ENCODE measurements at regions not wholly inside any gene's neighbourhood (a gene's known extent, or its start where the extent isn't known, plus 50 kb on each side); places are given as distances from the start of the nearest gene placed in this dataset.
"Not testable (repeated sequence)": the region's sequence is repeated elsewhere in the genome, so short reads cannot be mapped to it uniquely, and the experiment has no call there.

DNA sequence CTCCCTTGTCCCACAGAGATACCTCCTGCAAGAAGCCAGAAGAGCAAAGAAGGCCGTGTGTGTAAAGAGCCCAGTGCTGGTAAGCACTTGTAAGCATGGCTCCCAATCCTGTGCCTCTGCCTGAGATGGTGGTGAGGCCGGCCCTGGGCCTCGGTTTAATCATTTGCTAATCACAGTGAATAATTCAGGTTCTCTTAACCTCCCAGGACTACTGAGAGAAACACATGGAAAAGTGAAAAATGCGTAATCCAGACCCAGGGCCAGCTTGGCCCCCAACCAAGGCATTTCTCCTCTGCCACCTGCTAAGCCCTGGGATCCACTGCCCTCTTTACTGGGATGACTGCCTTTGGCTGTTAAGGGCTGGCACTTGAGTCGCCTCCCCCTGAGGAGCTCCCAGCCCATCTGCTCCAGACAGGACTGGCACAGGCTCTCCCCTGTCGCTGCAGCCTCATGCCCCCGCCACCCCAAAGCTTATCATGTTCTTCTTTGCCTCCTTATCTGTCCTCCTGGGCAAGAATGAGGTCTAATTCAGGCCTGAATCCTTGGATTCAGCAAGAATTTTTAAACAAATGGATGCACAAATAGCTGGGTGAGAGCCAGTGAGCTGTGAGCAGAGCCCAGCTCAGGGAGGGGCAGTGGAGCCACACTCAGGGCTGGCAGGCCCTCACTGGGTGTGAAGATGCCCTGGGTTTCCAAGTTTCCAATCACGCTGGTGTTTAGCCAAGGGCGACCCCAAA is 193.9 kb upstream of the HS6ST1 start:
- TF ChIP-seq, protein P1, sequence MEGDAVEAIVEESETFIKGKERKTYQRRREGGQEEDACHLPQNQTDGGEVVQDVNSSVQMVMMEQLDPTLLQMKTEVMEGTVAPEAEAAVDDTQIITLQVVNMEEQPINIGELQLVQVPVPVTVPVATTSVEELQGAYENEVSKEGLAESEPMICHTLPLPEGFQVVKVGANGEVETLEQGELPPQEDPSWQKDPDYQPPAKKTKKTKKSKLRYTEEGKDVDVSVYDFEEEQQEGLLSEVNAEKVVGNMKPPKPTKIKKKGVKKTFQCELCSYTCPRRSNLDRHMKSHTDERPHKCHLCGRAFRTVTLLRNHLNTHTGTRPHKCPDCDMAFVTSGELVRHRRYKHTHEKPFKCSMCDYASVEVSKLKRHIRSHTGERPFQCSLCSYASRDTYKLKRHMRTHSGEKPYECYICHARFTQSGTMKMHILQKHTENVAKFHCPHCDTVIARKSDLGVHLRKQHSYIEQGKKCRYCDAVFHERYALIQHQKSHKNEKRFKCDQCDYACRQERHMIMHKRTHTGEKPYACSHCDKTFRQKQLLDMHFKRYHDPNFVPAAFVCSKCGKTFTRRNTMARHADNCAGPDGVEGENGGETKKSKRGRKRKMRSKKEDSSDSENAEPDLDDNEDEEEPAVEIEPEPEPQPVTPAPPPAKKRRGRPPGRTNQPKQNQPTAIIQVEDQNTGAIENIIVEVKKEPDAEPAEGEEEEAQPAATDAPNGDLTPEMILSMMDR (IDR thresholded peaks at IDR 0.05; ENCODE audit: low read depth, low read length): no peak
- DNase-seq (ENCODE audit: low read depth in 2 of 2): no peak
- H3K4me3 ChIP-seq (replicated peaks in 1 of 2; ENCODE audit: low read depth in 2 of 2, low read length in 2 of 2): no peak overlapping the region

DNA sequence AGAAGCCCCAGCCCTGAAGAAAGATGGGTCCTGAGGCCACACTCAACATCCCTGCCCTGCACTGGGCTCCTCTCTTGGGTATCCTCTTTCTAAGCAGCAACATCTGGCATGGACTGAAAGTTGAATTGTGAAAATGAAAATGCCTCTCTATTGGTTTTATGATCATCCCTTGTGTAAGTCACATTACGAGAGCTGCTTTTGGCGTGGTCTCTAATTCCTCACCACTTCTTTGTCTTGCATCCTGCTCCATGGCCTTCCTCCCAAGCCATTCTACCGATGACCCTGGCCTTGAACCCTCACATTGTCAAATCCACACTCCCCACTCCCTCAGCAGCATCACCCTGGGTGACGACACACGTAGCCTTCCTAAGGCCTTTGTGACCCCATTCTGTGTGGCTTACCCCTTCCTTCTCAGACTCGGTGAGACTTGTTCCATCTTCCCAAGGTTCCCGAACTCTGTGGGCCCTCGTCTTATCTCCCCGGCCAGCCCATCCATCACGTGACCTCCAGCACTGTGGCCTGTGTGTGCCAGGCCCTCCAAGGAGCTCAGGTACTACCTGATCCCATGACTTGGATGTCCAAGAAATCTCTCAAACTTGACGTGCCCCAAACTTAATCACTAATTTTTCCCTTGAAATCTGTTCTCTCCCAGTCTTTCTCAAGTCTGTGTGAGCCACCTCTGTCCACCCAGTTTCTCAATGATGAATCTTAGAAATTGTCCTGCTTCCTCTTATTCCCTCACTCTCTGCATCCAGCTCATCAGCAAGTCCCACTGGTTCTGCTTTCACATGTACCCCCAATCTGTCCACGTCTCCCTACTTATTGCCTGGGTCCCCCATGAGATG is 194.7 kb upstream of the HS6ST1 start:
- TF ChIP-seq, protein P1 (IDR thresholded peaks at IDR 0.05; ENCODE audit: low read depth, low read length): no peak
- no peak for DNase-seq (ENCODE audit: low read depth in 2 of 2)
- no peak overlapping the region for H3K4me3 ChIP-seq (replicated peaks in 1 of 2; ENCODE audit: low read depth in 2 of 2, low read length in 2 of 2)

DNA sequence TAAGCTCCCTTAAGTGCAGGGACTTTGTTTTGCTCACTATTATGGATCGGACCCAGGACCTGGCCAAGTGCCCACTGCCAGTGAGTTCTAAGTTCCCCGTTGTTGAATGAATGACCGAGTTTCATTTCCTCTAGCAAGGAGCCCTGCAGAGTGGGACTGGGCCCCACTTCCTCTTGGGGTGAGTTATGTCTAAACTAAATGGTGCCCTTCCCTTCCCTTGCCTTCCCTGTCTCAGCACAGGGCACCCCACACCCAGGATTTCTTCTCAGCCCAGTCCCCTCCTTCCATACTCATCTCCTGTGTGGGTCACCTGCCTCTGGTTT is 195.3 kb upstream of the HS6ST1 start:
- TF ChIP-seq, protein P1 (IDR thresholded peaks at IDR 0.05; ENCODE audit: low read depth, low read length): no peak
- no peak overlapping the region for H3K4me3 ChIP-seq (replicated peaks in 1 of 2; ENCODE audit: low read depth in 2 of 2, low read length in 2 of 2)
- no peak for DNase-seq (ENCODE audit: low read depth in 2 of 2)

DNA sequence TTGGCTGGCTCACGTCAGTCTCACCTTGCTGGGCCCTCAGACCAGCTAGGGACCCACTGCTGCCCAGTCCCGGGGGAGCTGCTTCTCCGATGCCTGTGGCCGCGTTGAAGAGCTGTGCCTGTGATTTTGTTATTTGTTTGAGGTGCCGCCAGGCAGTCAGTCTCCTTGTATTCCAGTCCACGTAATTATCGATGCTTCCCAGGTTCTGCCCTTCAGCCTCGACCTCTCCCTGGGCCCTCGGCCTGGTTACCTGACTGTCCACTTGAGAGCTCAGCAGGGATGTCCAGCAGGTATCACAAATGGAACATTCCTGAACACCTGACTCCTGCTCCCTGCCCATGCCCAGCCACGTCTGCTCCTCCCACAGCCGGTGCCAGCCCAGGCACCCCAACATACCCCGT is 195.9 kb upstream of the HS6ST1 start:
- TF ChIP-seq, protein P1 (IDR thresholded peaks at IDR 0.05; ENCODE audit: low read depth, low read length): no peak
- no peak overlapping the region for H3K4me3 ChIP-seq (replicated peaks in 1 of 2; ENCODE audit: low read depth in 2 of 2, low read length in 2 of 2)
- DNase-seq (ENCODE audit: low read depth in 2 of 2): no peak

DNA sequence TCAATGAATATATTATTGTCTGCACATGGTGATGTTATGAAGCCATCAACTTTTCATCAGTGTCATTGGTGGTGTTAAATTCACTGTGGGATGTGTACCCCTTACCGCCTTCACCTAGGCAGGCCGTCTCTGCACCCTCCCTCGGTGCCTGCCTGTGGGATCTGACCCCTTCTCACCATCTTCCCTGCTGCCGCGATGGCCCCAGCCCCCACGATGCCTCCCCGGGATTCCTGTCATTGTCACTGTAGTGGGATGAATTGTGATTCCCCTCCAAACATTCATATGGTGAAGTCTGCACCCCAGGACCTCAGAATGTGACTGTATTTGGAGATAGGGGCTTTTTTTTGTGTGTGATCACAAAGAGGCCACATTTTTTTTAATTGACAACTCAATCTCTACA is 198.3 kb upstream of the HS6ST1 start:
- TF ChIP-seq, protein P1 (IDR thresholded peaks at IDR 0.05; ENCODE audit: low read depth, low read length): no peak
- H3K4me3 ChIP-seq (replicated peaks in 1 of 2; ENCODE audit: low read depth in 2 of 2, low read length in 2 of 2): no peak overlapping the region
- DNase-seq (ENCODE audit: low read depth in 2 of 2): no peak

DNA sequence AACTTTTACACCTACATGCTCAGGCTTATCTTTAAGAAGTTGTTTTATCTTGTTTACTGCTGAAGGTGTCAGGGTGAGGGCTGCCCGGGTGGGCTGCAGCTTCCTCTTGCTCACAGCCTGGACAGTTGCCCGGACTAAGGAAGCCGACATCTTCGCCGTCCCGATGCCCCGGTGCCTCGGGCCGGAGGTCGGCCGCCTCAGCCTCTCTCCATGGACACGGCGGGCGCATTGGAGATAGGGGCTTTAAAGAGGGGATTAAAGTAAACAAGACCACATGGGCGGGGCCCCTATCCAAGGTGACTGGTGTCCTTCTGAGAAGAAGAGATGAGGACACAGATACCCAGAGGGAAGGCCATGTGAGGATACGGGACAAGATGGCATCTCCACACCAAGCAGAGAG is 200.4 kb upstream of the HS6ST1 start:
- not testable (repeated sequence) for DNase-seq (ENCODE audit: low read depth in 2 of 2); H3K4me3 ChIP-seq (replicated peaks in 1 of 2; ENCODE audit: low read depth in 2 of 2, low read length in 2 of 2)

DNA sequence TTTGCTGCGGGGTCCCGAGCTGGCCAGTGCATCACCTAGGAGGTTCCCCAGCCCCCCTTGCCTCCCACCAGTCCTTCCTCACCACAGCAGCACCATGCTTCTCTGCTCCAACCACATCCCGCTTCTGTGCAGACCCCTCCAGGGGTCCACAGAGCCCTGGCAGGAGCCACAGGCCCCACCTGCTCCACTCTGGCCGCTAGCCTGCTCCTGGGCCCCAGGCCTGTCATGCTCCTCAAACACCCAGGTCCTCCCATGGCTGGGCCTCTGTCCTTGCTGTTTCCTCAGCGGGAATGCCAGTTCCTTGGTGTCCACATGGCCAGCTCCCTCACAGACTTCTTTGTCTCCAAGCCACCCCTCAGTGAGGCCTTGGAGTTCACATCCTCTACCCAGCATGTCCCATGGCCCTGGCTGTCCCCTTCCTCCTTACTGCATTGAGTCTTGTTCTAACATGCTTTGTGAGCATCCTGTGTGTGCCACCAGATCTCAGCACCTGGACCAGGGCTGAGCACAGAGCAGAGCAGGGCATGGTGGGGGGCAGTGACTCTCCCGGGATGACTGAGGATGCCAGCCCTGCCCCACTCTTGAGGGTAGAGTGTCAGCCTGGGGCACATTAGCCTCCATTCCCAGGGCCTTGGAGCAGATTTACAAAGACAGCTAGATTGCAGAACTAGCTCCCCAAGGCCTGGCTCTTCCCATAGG is 201.0 kb upstream of the HS6ST1 start:
- TF ChIP-seq, protein P1 (IDR thresholded peaks at IDR 0.05; ENCODE audit: low read depth, low read length): no peak
- DNase-seq (ENCODE audit: low read depth in 2 of 2): no peak
- no peak overlapping the region for H3K4me3 ChIP-seq (replicated peaks in 1 of 2; ENCODE audit: low read depth in 2 of 2, low read length in 2 of 2)
